GM12873 (cell line): ENCODE measurements at regions not wholly inside any gene's neighbourhood (a gene's known extent, or its start where the extent isn't known, plus 50 kb on each side); places are given as distances from the start of the nearest gene placed in this dataset.

Experiments
- CTCF ChIP-seq: IDR thresholded peaks from 2 replicates; pipeline ENCODE4 v1.5.1; 2012; ENCODE audit warnings: low read depth, mild to moderate bottlenecking, moderate library complexity, low read length, control low read depth; ENCODE audit not compliant: insufficient read depth; ENCODE audit errors: missing control alignments

- TF ChIP-seq CTCF: no peak
Measured at GRCh38 chr4:114316789-114317188, 281.8 kb upstream of the UGT8 start.

DNA sequence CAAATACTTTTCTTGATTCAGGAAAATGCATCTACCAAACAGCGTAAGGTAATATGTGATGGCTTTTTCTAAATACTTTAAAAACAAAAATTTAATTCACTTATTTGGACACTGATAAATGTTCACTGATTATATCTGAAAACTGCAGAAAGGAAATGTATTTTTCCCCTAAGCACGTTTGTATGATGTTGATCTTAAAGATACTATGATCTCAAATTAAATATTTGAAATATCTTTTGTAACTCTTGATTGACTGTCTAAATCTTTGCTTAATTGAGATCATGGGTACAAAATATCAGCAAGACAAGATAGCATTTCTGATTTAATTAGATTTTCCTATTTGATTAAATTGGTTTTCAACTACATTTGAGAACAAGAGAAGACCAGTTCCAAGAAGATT, 281.0 kb upstream of the UGT8 start:
- no peak for TF ChIP-seq CTCF

DNA sequence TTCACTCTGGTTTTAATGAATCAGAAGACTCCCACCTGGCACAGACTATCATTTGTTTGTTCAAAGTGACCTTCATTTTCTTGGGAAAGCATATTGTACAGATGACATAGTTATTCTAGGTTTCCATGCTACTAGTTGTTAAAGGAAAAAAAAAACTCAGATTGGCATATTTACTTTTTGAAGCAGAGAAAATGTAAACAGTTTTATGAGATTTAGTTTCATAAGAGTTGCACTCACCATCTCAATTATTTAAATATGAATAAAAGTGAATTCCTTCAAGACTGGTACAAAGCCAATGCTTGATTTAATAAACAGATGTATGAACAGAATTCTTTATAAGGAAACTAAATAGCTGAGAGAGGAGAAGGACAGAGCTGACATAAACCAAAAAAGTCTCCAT, 280.3 kb upstream of the UGT8 start:
- no peak for TF ChIP-seq CTCF

GRCh38 chr4:114320126-114320525, 278.5 kb upstream of the UGT8 start:
- TF ChIP-seq CTCF: no peak

GRCh38 chr4:114321366-114321765, 277.2 kb upstream of the UGT8 start:
- no peak for TF ChIP-seq CTCF

GRCh38 chr4:114323841-114324240, 274.8 kb upstream of the UGT8 start:
- TF ChIP-seq CTCF: no peak

DNA sequence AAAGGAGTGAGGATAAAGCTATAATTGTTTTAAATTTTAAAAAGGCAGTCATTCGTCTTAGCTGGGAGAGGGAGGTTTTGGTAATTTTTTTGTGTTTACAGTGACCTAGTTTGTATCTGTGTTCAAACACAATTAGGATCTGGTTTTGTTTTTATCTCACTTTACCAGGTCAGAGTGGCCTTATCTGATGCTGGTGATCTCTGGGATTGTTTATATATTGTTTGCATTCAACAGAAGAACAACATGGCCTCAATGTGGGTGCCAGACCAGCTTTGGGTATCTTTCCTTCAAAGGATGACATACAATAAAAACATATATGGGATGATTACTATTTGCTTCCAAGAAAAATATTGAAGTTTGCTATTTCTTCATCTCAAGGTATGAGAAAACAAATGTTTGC, 272.2 kb upstream of the UGT8 start:
- TF ChIP-seq CTCF: no peak

- TF ChIP-seq CTCF: no peak
Measured at GRCh38 chr4:114332119-114332518, 266.5 kb upstream of the UGT8 start.
